GM12874 (cell line): ENCODE measurements at regions not wholly inside any gene's neighbourhood (a gene's known extent, or its start where the extent isn't known, plus 50 kb on each side); places are given as distances from the start of the nearest gene placed in this dataset.

Source experiments
- TF ChIP-seq, protein P1 (sequence below): IDR thresholded peaks from 2 replicates; pipeline ENCODE4 v1.5.1; 2011; ENCODE audit warnings: low read depth, mild to moderate bottlenecking, control low read depth, low read length, moderate library complexity; ENCODE audit not compliant: insufficient read depth

DNA sequence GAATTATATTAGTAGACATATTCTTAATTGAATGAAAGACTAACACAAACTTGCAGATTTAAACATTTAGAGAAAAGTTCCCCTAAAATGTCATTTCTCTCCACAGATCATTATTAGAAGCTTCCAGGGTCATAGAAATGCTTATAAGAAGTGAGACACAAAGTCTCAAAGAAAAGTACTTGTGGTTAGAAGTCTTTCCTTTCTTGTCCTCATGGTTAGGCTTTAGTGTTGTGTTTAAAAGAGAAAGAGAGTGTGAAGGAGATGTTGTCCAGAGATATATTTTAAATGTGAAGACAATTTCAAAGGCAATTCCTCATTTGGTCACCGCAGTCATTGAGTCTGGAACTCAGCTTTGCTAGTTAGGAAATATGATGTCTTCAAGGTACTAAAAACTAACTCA is 230.4 kb upstream of the ARPP21 start:
- TF ChIP-seq, protein P1, sequence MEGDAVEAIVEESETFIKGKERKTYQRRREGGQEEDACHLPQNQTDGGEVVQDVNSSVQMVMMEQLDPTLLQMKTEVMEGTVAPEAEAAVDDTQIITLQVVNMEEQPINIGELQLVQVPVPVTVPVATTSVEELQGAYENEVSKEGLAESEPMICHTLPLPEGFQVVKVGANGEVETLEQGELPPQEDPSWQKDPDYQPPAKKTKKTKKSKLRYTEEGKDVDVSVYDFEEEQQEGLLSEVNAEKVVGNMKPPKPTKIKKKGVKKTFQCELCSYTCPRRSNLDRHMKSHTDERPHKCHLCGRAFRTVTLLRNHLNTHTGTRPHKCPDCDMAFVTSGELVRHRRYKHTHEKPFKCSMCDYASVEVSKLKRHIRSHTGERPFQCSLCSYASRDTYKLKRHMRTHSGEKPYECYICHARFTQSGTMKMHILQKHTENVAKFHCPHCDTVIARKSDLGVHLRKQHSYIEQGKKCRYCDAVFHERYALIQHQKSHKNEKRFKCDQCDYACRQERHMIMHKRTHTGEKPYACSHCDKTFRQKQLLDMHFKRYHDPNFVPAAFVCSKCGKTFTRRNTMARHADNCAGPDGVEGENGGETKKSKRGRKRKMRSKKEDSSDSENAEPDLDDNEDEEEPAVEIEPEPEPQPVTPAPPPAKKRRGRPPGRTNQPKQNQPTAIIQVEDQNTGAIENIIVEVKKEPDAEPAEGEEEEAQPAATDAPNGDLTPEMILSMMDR = no peak

DNA sequence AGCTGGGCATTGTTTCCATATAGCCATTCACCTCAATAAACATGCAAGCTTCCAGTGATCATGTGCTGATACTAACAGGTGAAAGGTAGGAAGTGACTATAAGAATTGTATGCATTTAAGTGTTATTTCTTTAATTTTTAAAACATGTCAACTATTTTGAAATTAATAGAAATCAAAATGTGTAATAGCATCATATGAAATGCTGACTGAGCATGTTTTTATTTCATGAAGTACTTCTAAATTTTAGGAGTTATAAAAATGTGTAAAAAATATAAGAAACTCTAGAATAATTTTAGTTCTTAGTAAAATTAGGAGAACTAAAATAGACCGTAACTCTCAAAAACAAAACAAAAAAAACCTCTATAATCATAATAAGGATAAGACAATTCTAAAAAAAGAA is 229.3 kb upstream of the ARPP21 start:
- TF ChIP-seq, protein P1 = no peak

DNA sequence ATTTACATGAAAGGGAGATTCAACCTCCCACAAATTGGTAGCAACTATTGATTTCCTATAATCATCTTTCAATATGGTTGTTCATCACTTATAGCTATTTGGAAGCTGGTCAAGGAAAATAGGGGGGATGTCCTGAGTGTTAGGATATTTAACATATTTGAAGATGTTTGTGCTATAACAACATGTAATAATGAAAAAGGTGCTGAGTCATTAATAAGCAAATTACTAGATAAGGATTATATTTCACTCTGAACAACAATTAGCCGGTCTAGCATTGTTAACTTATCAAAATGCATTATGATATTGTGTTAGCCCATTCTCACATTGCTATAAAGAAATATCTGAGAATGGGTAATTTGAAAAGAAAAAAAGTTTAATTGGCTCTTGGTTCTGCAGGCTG is 225.8 kb upstream of the ARPP21 start:
- TF ChIP-seq, protein P1 = no peak

DNA sequence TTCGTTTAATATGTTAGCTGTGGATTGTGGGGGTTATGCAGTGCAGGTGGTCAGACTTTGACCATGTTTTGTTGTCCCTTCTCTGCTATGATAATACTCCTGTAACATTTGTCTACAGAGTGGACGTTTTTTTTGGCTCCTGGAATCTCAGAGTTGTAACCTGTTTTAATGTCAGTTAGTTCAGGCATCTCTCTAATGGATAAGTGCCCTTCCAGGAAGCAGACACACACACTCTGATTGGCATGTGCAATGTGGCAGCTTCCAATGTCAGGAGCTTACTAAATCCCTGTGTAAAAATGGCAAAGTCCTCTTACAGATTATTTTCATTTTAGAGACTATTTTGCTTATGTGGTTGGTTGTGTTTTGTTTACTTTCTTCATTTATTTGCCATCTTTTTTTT is 222.2 kb upstream of the ARPP21 start:
- TF ChIP-seq, protein P1 = no peak

DNA sequence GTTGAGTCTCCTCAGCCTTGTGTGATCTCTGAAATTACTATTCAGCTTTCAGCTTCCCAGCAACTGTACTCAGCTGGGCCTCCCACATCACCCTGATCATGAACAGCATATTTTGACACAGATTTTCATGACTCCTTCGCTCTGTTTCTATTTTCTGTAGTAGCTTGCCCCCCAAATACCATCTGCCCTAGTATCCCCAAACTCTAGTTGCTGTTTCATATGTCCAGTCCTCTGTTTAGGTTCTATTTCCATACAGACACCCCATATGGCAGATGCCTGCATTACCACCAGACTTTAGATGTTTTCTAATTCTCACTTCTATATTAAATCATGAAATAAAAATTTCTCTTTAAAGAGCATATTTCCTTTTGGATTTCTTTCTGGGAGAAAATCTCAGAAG is 217.2 kb upstream of the ARPP21 start:
- TF ChIP-seq, protein P1 = no peak

DNA sequence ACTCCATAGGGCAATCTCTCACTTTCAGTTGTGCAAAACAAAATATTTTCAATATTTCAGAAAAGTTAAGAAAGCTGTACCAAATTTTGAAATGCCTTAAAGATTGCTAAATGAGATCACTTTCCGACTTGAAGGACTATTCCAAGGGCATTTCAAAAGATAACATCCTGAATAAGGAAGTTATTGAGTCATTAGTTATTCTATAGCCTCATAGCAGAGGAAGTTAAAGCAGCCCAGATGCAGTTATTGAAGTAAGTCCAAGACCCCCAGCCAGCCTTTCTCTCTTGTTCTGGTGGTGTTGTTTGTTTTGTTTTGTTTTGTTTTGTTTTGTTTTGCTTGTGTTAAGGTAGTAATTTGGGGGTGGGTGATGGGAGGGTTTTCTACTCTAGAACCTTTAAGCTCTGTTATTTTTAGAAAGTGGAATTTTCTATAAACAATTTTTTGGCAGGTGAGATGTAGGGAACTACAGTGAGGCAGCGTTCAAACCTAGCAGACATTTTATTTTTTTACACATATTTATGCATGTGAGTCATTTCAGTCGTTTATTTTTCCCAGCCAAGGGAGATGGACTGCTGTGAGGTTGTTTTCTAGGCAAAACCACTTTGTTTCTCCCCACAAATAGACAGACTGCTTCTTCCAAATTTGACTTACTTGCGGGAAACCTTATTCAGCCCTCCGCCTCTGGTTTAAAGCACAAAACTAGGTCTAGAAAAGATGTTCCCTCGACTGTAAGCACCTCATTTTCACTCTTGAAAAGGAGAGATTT is 216.3 kb upstream of the ARPP21 start:
- TF ChIP-seq, protein P1 = no peak

DNA sequence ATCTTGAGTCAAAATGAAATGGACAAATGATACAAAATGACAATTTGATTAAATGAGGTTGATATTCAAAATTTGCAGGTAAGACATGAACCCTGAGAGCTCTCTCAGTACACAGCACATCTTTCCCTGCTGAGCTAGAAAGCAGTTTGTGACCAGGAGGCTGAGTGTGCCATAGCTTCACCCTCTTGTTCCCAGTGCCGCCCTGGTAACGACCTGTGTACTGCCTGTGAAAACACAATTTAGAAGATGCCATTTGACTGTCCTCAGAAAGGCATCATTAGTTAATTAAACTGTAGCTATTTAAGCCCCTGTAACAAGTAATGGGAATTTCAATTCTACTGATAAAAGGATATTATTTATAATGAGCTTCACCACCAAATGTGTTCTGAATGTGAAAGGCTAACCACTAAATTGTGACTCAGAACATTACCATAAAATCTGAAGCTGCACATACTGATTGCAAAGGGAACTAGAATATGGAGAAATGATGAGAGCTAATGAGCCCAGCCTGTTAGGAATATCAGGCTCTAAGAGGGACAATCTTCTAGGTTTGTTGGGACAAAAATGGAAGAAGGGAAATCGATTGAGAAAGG is 212.9 kb upstream of the ARPP21 start:
- TF ChIP-seq, protein P1 = no peak
